HEK293 (cell line): ENCODE measurements at regions not wholly inside any gene's neighbourhood (a gene's known extent, or its start where the extent isn't known, plus 50 kb on each side); places are given as distances from the start of the nearest gene placed in this dataset.

ENCODE experiments used
- CTCF ChIA-PET: fragments of 350-600 bp; formaldehyde crosslinking; extraction: SDS; loops from one replicate; lab custom pipeline; 2021; ENCODE audit warnings: antibody characterized with exemption; lab: Yijun Ruan, JAX
- POLR2A ChIA-PET: fragments of 300-600 bp; formaldehyde crosslinking; extraction: SDS; loops from one replicate; lab custom pipeline; 2020; ENCODE audit warnings: antibody characterized with exemption, inconsistent platforms; lab: Yijun Ruan, JAX
- H3K27ac ChIP-seq: fragments of 200-500 bp; sonication (Bioruptor generic); 2 replicates; pipeline ENCODE4 v1.5.1; 2014; ENCODE audit warnings: low read depth, low read length, control low read depth, inconsistent platforms; ENCODE audit errors: extremely low read depth
- H3K36me3 ChIP-seq, 2 experiments: fragments of 200-500 bp in 1 of 2; sonication (Bioruptor generic) in 1 of 2; 1 replicate in 1 of 2; 2 replicates in 1 of 2; pipeline ENCODE4 v1.5.1; 2014 to 2017; ENCODE audit warnings: inconsistent platforms in 2 of 2, low read length in 2 of 2; ENCODE audit not compliant: control insufficient read depth in 2 of 2, insufficient read depth in 1 of 2
- H3K4me1 ChIP-seq: fragments of 200-500 bp; sonication (Bioruptor generic); 2 replicates; pipeline ENCODE4 v1.5.1; 2014; ENCODE audit warnings: mild to moderate bottlenecking, low read length, inconsistent platforms; ENCODE audit not compliant: control insufficient read depth, insufficient read depth
- H3K4me3 ChIP-seq: 2 replicates; pipeline ENCODE4 v1.5.1; 2011; ENCODE audit warnings: low read depth, mild to moderate bottlenecking, control low read depth, low read length, moderate library complexity
- H3K9me3 ChIP-seq: fragments of 200-500 bp; sonication (Bioruptor generic); 2 replicates; pipeline ENCODE4 v1.5.1; 2014; ENCODE audit warnings: low read depth, low read length, inconsistent platforms; ENCODE audit not compliant: control insufficient read depth, insufficient read depth
- IKZF3 ChIP-seq: fragments of 450-650 bp; IDR thresholded peaks from 2 replicates; pipeline ENCODE4 v1.5.0; 2018; ENCODE audit warnings: missing biosample characterization, mild to moderate bottlenecking, missing genetic modification characterization, moderate library complexity
- INSM2 ChIP-seq: fragments of 450-650 bp; formaldehyde crosslinking; IDR thresholded peaks from 2 replicates; pipeline ENCODE4 v1.5.1; 2016; ENCODE audit warnings: missing biosample characterization, missing genetic modification characterization
- ZBTB17 ChIP-seq: fragments of 450-650 bp; formaldehyde crosslinking; IDR thresholded peaks from 2 replicates; pipeline ENCODE4 v1.5.1; 2016; ENCODE audit warnings: missing biosample characterization, missing genetic modification characterization
- ZNF10 ChIP-seq: fragments of 450-650 bp; formaldehyde crosslinking; IDR thresholded peaks from 2 replicates; pipeline ENCODE4 v1.5.1; 2017; ENCODE audit warnings: missing biosample characterization, missing genetic modification characterization
- ZNF132 ChIP-seq: fragments of 450-650 bp; formaldehyde crosslinking; IDR thresholded peaks from 2 replicates; pipeline ENCODE4 v1.5.1; 2017; ENCODE audit warnings: missing biosample characterization, missing genetic modification characterization, borderline replicate concordance
- ZNF248 ChIP-seq: fragments of 450-650 bp; formaldehyde crosslinking; IDR thresholded peaks from 2 replicates; pipeline ENCODE4 v1.5.1; 2017; ENCODE audit warnings: missing biosample characterization, missing genetic modification characterization
- ZNF510 ChIP-seq: fragments of 450-650 bp; formaldehyde crosslinking; IDR thresholded peaks from 2 replicates; pipeline ENCODE4 v1.5.1; 2018; ENCODE audit warnings: mild to moderate bottlenecking, missing genetic modification characterization, missing biosample characterization; ENCODE audit not compliant: insufficient replicate concordance
- ZNF518A ChIP-seq: fragments of 450-650 bp; formaldehyde crosslinking; conservative IDR thresholded peaks from 2 replicates; pipeline ENCODE4 v1.5.1; 2016; ENCODE audit warnings: low read depth, missing biosample characterization, missing genetic modification characterization
- ZNF571 ChIP-seq: fragments of 450-650 bp; formaldehyde crosslinking; IDR thresholded peaks from 2 replicates; pipeline ENCODE4 v1.5.0; 2017; ENCODE audit warnings: missing biosample characterization, missing genetic modification characterization
- ZNF610 ChIP-seq: fragments of 450-650 bp; formaldehyde crosslinking; IDR thresholded peaks from 2 replicates; pipeline ENCODE4 v1.5.1; 2016; ENCODE audit warnings: missing biosample characterization, missing genetic modification characterization, borderline replicate concordance
- ZNF654 ChIP-seq: fragments of 450-650 bp; formaldehyde crosslinking; IDR thresholded peaks from 2 replicates; pipeline ENCODE4 v1.5.1; 2016; ENCODE audit warnings: low read depth, missing biosample characterization, missing genetic modification characterization
- ZNF785 ChIP-seq: fragments of 450-650 bp; formaldehyde crosslinking; IDR thresholded peaks from 2 replicates; pipeline ENCODE4 v1.5.1; 2016; ENCODE audit warnings: missing biosample characterization, missing genetic modification characterization
- ZSCAN18 ChIP-seq: fragments of 450-650 bp; formaldehyde crosslinking; IDR thresholded peaks from 2 replicates; pipeline ENCODE4 v1.5.1; 2016; ENCODE audit warnings: missing biosample characterization, missing genetic modification characterization
- TF ChIP-seq, protein P1 (sequence below): fragments of 450-650 bp; formaldehyde crosslinking; IDR thresholded peaks from 2 replicates; pipeline ENCODE4 v1.5.1; 2016; ENCODE audit warnings: missing biosample characterization, missing genetic modification characterization
- TF ChIP-seq, protein P2 (sequence below): fragments of 450-650 bp; formaldehyde crosslinking; IDR thresholded peaks from 2 replicates; pipeline ENCODE4 v1.5.1; 2016; ENCODE audit warnings: missing biosample characterization, missing genetic modification characterization
- TF ChIP-seq, protein P3 (sequence below): fragments of 450-650 bp; formaldehyde crosslinking; IDR thresholded peaks from 2 replicates; pipeline ENCODE4 v1.5.1; 2016; ENCODE audit warnings: missing biosample characterization, missing genetic modification characterization
- TF ChIP-seq, protein P4 (sequence below): fragments of 450-650 bp; formaldehyde crosslinking; IDR thresholded peaks from 2 replicates; pipeline ENCODE4 v1.5.1; 2016; ENCODE audit warnings: missing biosample characterization, missing genetic modification characterization

GRCh38 chr3:165279471-165279870 is 83.3 kb upstream of the SLITRK3 start (continued):
- TF ChIP-seq ZNF518A (tag by site-specific recombination) (no peak), ZBTB17 (tag by site-specific recombination) (no peak), INSM2 (no peak), ZNF132 (tag by site-specific recombination) (no peak), ZNF785 (tag by site-specific recombination) (no peak)
- TF ChIP-seq, all 188 proteins: peak for 0

- POLR2A ChIA-PET: no interaction called here
- H3K36me3 ChIP-seq: no peaks in the 10 kb centered on the region
- no peak overlapping the region for H3K27ac ChIP-seq
- H3K4me3 ChIP-seq: no peak overlapping the region
- TF ChIP-seq, protein P1, sequence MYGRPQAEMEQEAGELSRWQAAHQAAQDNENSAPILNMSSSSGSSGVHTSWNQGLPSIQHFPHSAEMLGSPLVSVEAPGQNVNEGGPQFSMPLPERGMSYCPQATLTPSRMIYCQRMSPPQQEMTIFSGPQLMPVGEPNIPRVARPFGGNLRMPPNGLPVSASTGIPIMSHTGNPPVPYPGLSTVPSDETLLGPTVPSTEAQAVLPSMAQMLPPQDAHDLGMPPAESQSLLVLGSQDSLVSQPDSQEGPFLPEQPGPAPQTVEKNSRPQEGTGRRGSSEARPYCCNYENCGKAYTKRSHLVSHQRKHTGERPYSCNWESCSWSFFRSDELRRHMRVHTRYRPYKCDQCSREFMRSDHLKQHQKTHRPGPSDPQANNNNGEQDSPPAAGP (tag by site-specific recombination): no peak
- TF ChIP-seq, protein P2, sequence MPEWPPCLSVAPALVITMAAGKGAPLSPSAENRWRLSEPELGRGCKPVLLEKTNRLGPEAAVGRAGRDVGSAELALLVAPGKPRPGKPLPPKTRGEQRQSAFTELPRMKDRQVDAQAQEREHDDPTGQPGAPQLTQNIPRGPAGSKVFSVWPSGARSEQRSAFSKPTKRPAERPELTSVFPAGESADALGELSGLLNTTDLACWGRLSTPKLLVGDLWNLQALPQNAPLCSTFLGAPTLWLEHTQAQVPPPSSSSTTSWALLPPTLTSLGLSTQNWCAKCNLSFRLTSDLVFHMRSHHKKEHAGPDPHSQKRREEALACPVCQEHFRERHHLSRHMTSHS (tag by site-specific recombination): no peak
- TF ChIP-seq IKZF3 (tag by site-specific recombination) (no peak), ZNF571 (no peak), ZNF654 (tag by site-specific recombination) (no peak), ZNF510 (no peak)
- no peaks in the 10 kb centered on the region for H3K9me3 ChIP-seq
- H3K4me1 ChIP-seq: no peaks in the 10 kb centered on the region
- CTCF ChIA-PET: interaction anchor here (0.5 kb wide), 1 partner anchor 15 kb away, joined by 3 read pairs; no protein-coding TSS in a partner anchor
Measured at GRCh38 chr3:165273411-165273810, 77.2 kb upstream of the SLITRK3 start.

- ChIA-PET POLR2A (no interaction called here), CTCF (interaction anchor here (0.7 to 1.2 kb wide), 2 partner anchors 201 to 1894 kb away, joined by 4 read pairs; no protein-coding TSS in a partner anchor)
- no peak overlapping the region for H3K4me3 ChIP-seq
- no peaks in the 10 kb centered on the region for H3K4me1 ChIP-seq
- no peaks in the 10 kb centered on the region for H3K9me3 ChIP-seq
- H3K36me3 ChIP-seq: no peaks in the 10 kb centered on the region
- H3K27ac ChIP-seq: no peak overlapping the region
- TF ChIP-seq, protein P3, sequence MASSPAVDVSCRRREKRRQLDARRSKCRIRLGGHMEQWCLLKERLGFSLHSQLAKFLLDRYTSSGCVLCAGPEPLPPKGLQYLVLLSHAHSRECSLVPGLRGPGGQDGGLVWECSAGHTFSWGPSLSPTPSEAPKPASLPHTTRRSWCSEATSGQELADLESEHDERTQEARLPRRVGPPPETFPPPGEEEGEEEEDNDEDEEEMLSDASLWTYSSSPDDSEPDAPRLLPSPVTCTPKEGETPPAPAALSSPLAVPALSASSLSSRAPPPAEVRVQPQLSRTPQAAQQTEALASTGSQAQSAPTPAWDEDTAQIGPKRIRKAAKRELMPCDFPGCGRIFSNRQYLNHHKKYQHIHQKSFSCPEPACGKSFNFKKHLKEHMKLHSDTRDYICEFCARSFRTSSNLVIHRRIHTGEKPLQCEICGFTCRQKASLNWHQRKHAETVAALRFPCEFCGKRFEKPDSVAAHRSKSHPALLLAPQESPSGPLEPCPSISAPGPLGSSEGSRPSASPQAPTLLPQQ: no peak
- TF ChIP-seq ZNF610 (tag by site-specific recombination) (no peak), ZNF10 (tag by site-specific recombination) (no peak), ZSCAN18 (tag by site-specific recombination) (no peak), ZNF248 (tag by site-specific recombination) (no peak), ZNF510 (no peak)
- TF ChIP-seq, protein P4, sequence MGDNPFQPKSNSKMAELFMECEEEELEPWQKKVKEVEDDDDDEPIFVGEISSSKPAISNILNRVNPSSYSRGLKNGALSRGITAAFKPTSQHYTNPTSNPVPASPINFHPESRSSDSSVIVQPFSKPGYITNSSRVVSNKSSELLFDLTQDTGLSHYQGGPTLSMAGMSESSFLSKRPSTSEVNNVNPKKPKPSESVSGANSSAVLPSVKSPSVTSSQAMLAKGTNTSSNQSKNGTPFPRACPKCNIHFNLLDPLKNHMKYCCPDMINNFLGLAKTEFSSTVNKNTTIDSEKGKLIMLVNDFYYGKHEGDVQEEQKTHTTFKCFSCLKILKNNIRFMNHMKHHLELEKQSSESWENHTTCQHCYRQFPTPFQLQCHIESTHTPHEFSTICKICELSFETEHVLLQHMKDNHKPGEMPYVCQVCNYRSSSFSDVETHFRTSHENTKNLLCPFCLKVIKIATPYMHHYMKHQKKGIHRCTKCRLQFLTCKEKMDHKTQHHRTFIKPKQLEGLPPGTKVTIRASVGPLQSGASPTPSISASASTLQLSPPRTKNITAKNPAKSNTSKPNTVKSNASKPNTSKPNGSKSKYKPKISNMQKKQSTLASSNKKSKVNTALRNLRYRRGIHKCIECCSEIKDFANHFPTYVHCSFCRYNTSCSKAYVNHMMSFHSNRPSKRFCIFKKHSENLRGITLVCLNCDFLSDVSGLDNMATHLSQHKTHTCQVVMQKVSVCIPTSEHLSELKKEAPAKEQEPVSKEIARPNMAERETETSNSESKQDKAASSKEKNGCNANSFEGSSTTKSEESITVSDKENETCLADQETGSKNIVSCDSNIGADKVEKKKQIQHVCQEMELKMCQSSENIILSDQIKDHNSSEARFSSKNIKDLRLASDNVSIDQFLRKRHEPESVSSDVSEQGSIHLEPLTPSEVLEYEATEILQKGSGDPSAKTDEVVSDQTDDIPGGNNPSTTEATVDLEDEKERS (tag by site-specific recombination): no peak
Measured at GRCh38 chr3:165259541-165260193, 63.5 kb upstream of the SLITRK3 start.
